Fibroblast of skin of right biceps (primary cell): ENCODE measurements at regions not wholly inside any gene's neighbourhood (a gene's known extent, or its start where the extent isn't known, plus 50 kb on each side); places are given as distances from the start of the nearest gene placed in this dataset.

Experiments
- DNase-seq: peaks from one replicate; pipeline ENCODE4 v3.0.0-alpha.2; 2013

GRCh38 chr6:170212956-170213636 is 77.8 kb downstream of the DLL1 start:
- no peak for DNase-seq

GRCh38 chr6:170212051-170212756 is 78.7 kb downstream of the DLL1 start:
- no peak for DNase-seq

GRCh38 chr6:170211404-170212025 is 79.4 kb downstream of the DLL1 start:
- DNase-seq, result no peak

- DNase-seq, result no peak
These were observed 80.1 kb downstream of the DLL1 start for GRCh38 chr6:170210651-170211403.

- no peak for DNase-seq
These were observed 80.9 kb downstream of the DLL1 start for GRCh38 chr6:170210026-170210390.

GRCh38 chr6:170209354-170210025 is 81.4 kb downstream of the DLL1 start:
- DNase-seq, result no peak

GRCh38 chr6:170208651-170209353 is 82.1 kb downstream of the DLL1 start:
- no peak for DNase-seq

GRCh38 chr6:170208182-170208601 is 82.7 kb downstream of the DLL1 start:
- no peak for DNase-seq

- no peak for DNase-seq
These were observed 83.2 kb downstream of the DLL1 start for GRCh38 chr6:170207586-170208181.

- DNase-seq, result no peak
These were observed 83.9 kb downstream of the DLL1 start for GRCh38 chr6:170206851-170207431.

- no peak for DNase-seq
These were observed 84.6 kb downstream of the DLL1 start for GRCh38 chr6:170206317-170206621.

GRCh38 chr6:170205534-170206316 is 85.2 kb downstream of the DLL1 start:
- DNase-seq, result no peak

GRCh38 chr6:170205126-170205525 is 85.8 kb downstream of the DLL1 start:
- DNase-seq, result no peak

GRCh38 chr6:170203212-170203611 is 87.7 kb downstream of the DLL1 start:
- no peak for DNase-seq

GRCh38 chr6:170202416-170203135 is 88.3 kb downstream of the DLL1 start:
- DNase-seq, result no peak

GRCh38 chr6:170201361-170201760 is 89.5 kb downstream of the DLL1 start:
- DNase-seq, result no peak

- no peak for DNase-seq
These were observed 90.4 kb downstream of the DLL1 start for GRCh38 chr6:170200458-170200891.

- no peak for DNase-seq
These were observed 91.2 kb downstream of the DLL1 start for GRCh38 chr6:170199716-170200115.

GRCh38 chr6:170198298-170198697 is 92.6 kb downstream of the DLL1 start:
- no peak for DNase-seq

GRCh38 chr6:170193326-170193821 is 97.5 kb downstream of the DLL1 start:
- DNase-seq, result no peak
